ENCODE measurements at regions not wholly inside any gene's neighbourhood (a gene's known extent, or its start where the extent isn't known, plus 50 kb on each side); places are given as distances from the start of the nearest gene placed in this dataset.

- Mint-ChIP-seq H3K4me3 (no peak overlapping the region), H3K36me3 (no peaks in the 10 kb centered on the region), H3K27me3 (no peaks in the 10 kb centered on the region), H3K27ac (no peak overlapping the region), H3K9me3 (no peaks in the 10 kb centered on the region), H3K4me1 (no peaks in the 10 kb centered on the region)
- CTCF ChIA-PET: no interaction called here
- no peak for DNase-seq
Observed at GRCh38 chr2:220512419-220512818, 885.0 kb downstream of the SLC4A3 start.

GRCh38 chr2:220513573-220514288 is 886.3 kb downstream of the SLC4A3 start:
- no peak for DNase-seq
- no peaks in the 10 kb centered on the region for H3K27me3 Mint-ChIP-seq
- H3K27ac Mint-ChIP-seq: no peak overlapping the region
- H3K4me3 Mint-ChIP-seq: no peak overlapping the region
- CTCF ChIA-PET: no interaction called here
- no peaks in the 10 kb centered on the region for H3K4me1 Mint-ChIP-seq
- H3K36me3 Mint-ChIP-seq: no peaks in the 10 kb centered on the region
- H3K9me3 Mint-ChIP-seq: no peaks in the 10 kb centered on the region

GRCh38 chr2:220521551-220521950 is 894.1 kb downstream of the SLC4A3 start:
- H3K27me3 Mint-ChIP-seq: no peaks in the 10 kb centered on the region
- CTCF ChIA-PET: no interaction called here
- no peak overlapping the region for H3K27ac Mint-ChIP-seq
- no peaks in the 10 kb centered on the region for H3K36me3 Mint-ChIP-seq
- H3K4me3 Mint-ChIP-seq: no peak overlapping the region
- no peaks in the 10 kb centered on the region for H3K4me1 Mint-ChIP-seq
- no peak for DNase-seq
- H3K9me3 Mint-ChIP-seq: no peaks in the 10 kb centered on the region

GRCh38 chr2:220528180-220528675 is 900.8 kb downstream of the SLC4A3 start:
- Mint-ChIP-seq H3K9me3 (peaks cover 2% of the 10 kb centered on the region), H3K4me3 (no peak overlapping the region), H3K27ac (no peak overlapping the region), H3K36me3 (no peaks in the 10 kb centered on the region), H3K27me3 (no peaks in the 10 kb centered on the region), H3K4me1 (no peaks in the 10 kb centered on the region)
- no peak for DNase-seq
- CTCF ChIA-PET: no interaction called here

GRCh38 chr2:220531216-220531615 is 903.8 kb downstream of the SLC4A3 start:
- Mint-ChIP-seq H3K4me1 (no peaks in the 10 kb centered on the region), H3K4me3 (no peak overlapping the region), H3K36me3 (no peaks in the 10 kb centered on the region), H3K27me3 (no peaks in the 10 kb centered on the region), H3K9me3 (peaks cover 6% of the 10 kb centered on the region), H3K27ac (no peak overlapping the region)
- CTCF ChIA-PET: no interaction called here
- no peak for DNase-seq

- DNase-seq: no peak
- Mint-ChIP-seq H3K36me3 (no peaks in the 10 kb centered on the region), H3K27me3 (no peaks in the 10 kb centered on the region), H3K27ac (no peak overlapping the region), H3K4me3 (no peak overlapping the region), H3K4me1 (no peaks in the 10 kb centered on the region), H3K9me3 (peaks cover 6% of the 10 kb centered on the region)
- CTCF ChIA-PET: no interaction called here
Observed at GRCh38 chr2:220533485-220533884, 906.1 kb downstream of the SLC4A3 start.

GRCh38 chr2:220539481-220539880 is 912.1 kb downstream of the SLC4A3 start:
- Mint-ChIP-seq H3K36me3 (no peaks in the 10 kb centered on the region), H3K27ac (no peak overlapping the region), H3K4me3 (no peak overlapping the region), H3K27me3 (no peaks in the 10 kb centered on the region), H3K4me1 (no peaks in the 10 kb centered on the region), H3K9me3 (peaks cover 5% of the 10 kb centered on the region)
- CTCF ChIA-PET: no interaction called here
- DNase-seq: no peak

- CTCF ChIA-PET: no interaction called here
- Mint-ChIP-seq H3K36me3 (no peaks in the 10 kb centered on the region), H3K9me3 (peaks cover 1% of the 10 kb centered on the region), H3K27me3 (no peaks in the 10 kb centered on the region), H3K4me3 (no peak overlapping the region), H3K4me1 (no peaks in the 10 kb centered on the region), H3K27ac (no peak overlapping the region)
- no peak for DNase-seq
Observed at GRCh38 chr2:220544049-220544448, 916.6 kb downstream of the SLC4A3 start.

- no peaks in the 10 kb centered on the region for H3K36me3 Mint-ChIP-seq
- no peaks in the 10 kb centered on the region for H3K4me1 Mint-ChIP-seq
- DNase-seq: no peak
- CTCF ChIA-PET: no interaction called here
- H3K27me3 Mint-ChIP-seq: no peaks in the 10 kb centered on the region
- no peaks in the 10 kb centered on the region for H3K9me3 Mint-ChIP-seq
- H3K27ac Mint-ChIP-seq: no peak overlapping the region
- H3K4me3 Mint-ChIP-seq: no peak overlapping the region
Observed at GRCh38 chr2:220550995-220551700, 923.7 kb downstream of the SLC4A3 start.

GRCh38 chr2:220552790-220553535 is 925.5 kb downstream of the SLC4A3 start:
- no peaks in the 10 kb centered on the region for H3K36me3 Mint-ChIP-seq
- no peaks in the 10 kb centered on the region for H3K9me3 Mint-ChIP-seq
- H3K27ac Mint-ChIP-seq: no peak overlapping the region
- H3K4me1 Mint-ChIP-seq: no peaks in the 10 kb centered on the region
- H3K4me3 Mint-ChIP-seq: no peak overlapping the region
- no peaks in the 10 kb centered on the region for H3K27me3 Mint-ChIP-seq
- no peak for DNase-seq
- CTCF ChIA-PET: no interaction called here

- H3K4me1 Mint-ChIP-seq: no peaks in the 10 kb centered on the region
- H3K27me3 Mint-ChIP-seq: no peaks in the 10 kb centered on the region
- DNase-seq: no peak
- H3K4me3 Mint-ChIP-seq: no peak overlapping the region
- CTCF ChIA-PET: no interaction called here
- no peak overlapping the region for H3K27ac Mint-ChIP-seq
- no peaks in the 10 kb centered on the region for H3K9me3 Mint-ChIP-seq
- no peaks in the 10 kb centered on the region for H3K36me3 Mint-ChIP-seq
Observed at GRCh38 chr2:220555961-220556630, 928.7 kb downstream of the SLC4A3 start.

GRCh38 chr2:220556658-220557057 is 929.2 kb downstream of the SLC4A3 start:
- Mint-ChIP-seq H3K36me3 (no peaks in the 10 kb centered on the region), H3K4me1 (no peaks in the 10 kb centered on the region), H3K27me3 (no peaks in the 10 kb centered on the region), H3K27ac (no peak overlapping the region), H3K4me3 (no peak overlapping the region), H3K9me3 (no peaks in the 10 kb centered on the region)
- no peak for DNase-seq
- CTCF ChIA-PET: no interaction called here

- H3K4me3 Mint-ChIP-seq: no peak overlapping the region
- DNase-seq: no peak
- H3K27ac Mint-ChIP-seq: no peak overlapping the region
- H3K27me3 Mint-ChIP-seq: no peaks in the 10 kb centered on the region
- no peaks in the 10 kb centered on the region for H3K36me3 Mint-ChIP-seq
- no peaks in the 10 kb centered on the region for H3K9me3 Mint-ChIP-seq
- no peaks in the 10 kb centered on the region for H3K4me1 Mint-ChIP-seq
- CTCF ChIA-PET: no interaction called here
Observed at GRCh38 chr2:220560192-220560591, 932.8 kb downstream of the SLC4A3 start.

GRCh38 chr2:220562375-220563140 is 935.1 kb downstream of the SLC4A3 start:
- Mint-ChIP-seq H3K4me3 (no peak overlapping the region), H3K27me3 (no peaks in the 10 kb centered on the region), H3K27ac (no peak overlapping the region), H3K4me1 (no peaks in the 10 kb centered on the region), H3K36me3 (no peaks in the 10 kb centered on the region), H3K9me3 (no peaks in the 10 kb centered on the region)
- CTCF ChIA-PET: no interaction called here
- no peak for DNase-seq
